OCI-LY7 (cell line): ENCODE measurements at regions not wholly inside any gene's neighbourhood (a gene's known extent, or its start where the extent isn't known, plus 50 kb on each side); places are given as distances from the start of the nearest gene placed in this dataset.
"Not testable (repeated sequence)": the region's sequence is repeated elsewhere in the genome, so short reads cannot be mapped to it uniquely, and the experiment has no call there.

ENCODE experiments used
- BruUV-seq: library from RNA; stranded (reverse); fragments of 400-500 nt; replicated peaks from 2 replicates; lab custom pipeline; 2021; lab: Mats Ljungman, UMichigan
- CTCF ChIA-PET: fragments of 300-600 bp; sonication (Branson Sonifier 250); formaldehyde crosslinking; loops from one replicate; lab custom pipeline; 2022; ENCODE audit warnings: antibody characterized with exemption; ENCODE audit not compliant: unreplicated experiment; lab: Charles Lee
- POLR2A ChIA-PET: fragments of 300-600 bp; sonication (Branson Sonifier 250); formaldehyde crosslinking; loops from one replicate; lab custom pipeline; 2022; ENCODE audit warnings: antibody characterized with exemption; lab: Charles Lee
- DNase-seq: peaks from one replicate; pipeline ENCODE4 v3.0.0-alpha.2; 2015; ENCODE audit warnings: low spot score
- H2AFZ ChIP-seq: fragments of 200-600 bp; sonication (generic), shearing (Covaris generic); 2 replicates; pipeline ENCODE4 v1.6.1; 2014; ENCODE audit warnings: mild to moderate bottlenecking, antibody characterized with exemption, low read length, moderate library complexity
- H3K27ac ChIP-seq: fragments of 200-600 bp; sonication (generic); 2 replicates; pipeline ENCODE4 v1.5.1; 2014; ENCODE audit warnings: mixed run types, low read depth, mild to moderate bottlenecking, moderate library complexity, low read length, inconsistent platforms; ENCODE audit not compliant: poor library complexity, severe bottlenecking
- H3K36me3 ChIP-seq: fragments of 200-600 bp; sonication (generic); 2 replicates; pipeline ENCODE4 v1.6.1; 2014; ENCODE audit warnings: mild to moderate bottlenecking, antibody characterized with exemption, low read length, moderate library complexity, mixed read lengths; ENCODE audit not compliant: insufficient read depth
- H3K4me1 ChIP-seq: fragments of 200-600 bp; sonication (generic); 2 replicates; pipeline ENCODE4 v1.5.1; 2014; ENCODE audit warnings: mild to moderate bottlenecking, low read length; ENCODE audit not compliant: insufficient read depth, poor library complexity, severe bottlenecking
- H3K4me2 ChIP-seq: fragments of 200-600 bp; sonication (generic); 2 replicates; pipeline ENCODE4 v1.6.1; 2014; ENCODE audit warnings: mild to moderate bottlenecking, low read length
- H3K4me3 ChIP-seq: fragments of 200-600 bp; sonication (generic); 2 replicates; pipeline ENCODE4 v1.5.1; 2014; ENCODE audit warnings: mild to moderate bottlenecking, low read depth, low read length; ENCODE audit not compliant: poor library complexity, severe bottlenecking
- H3K79me2 ChIP-seq: fragments of 200-600 bp; sonication (generic); 2 replicates; pipeline ENCODE4 v1.6.1; 2016; ENCODE audit warnings: low read depth, mild to moderate bottlenecking, low read length, moderate library complexity, mixed read lengths; ENCODE audit not compliant: insufficient read depth
- H3K9me2 ChIP-seq: fragments of 200-600 bp; sonication (generic); 2 replicates; pipeline ENCODE4 v1.6.1; 2016; ENCODE audit warnings: mild to moderate bottlenecking, low read length, mixed read lengths; ENCODE audit not compliant: insufficient read depth
- H3K9me3 ChIP-seq: fragments of 200-600 bp; sonication (generic); 2 replicates; pipeline ENCODE4 v1.6.1; 2014; ENCODE audit warnings: mild to moderate bottlenecking, mixed run types, low read length, mixed read lengths
- H4K20me1 ChIP-seq: fragments of 200-600 bp; sonication (generic); 2 replicates; pipeline ENCODE4 v1.6.1; 2014; ENCODE audit warnings: mild to moderate bottlenecking, antibody characterized with exemption, low read length, moderate library complexity, mixed read lengths; ENCODE audit not compliant: insufficient read depth
- CTCF ChIP-seq: fragments of 200-600 bp; sonication (generic); conservative IDR thresholded peaks from 2 replicates; pipeline ENCODE4 v1.5.1; 2014; ENCODE audit warnings: mild to moderate bottlenecking, antibody characterized with exemption, low read length, moderate library complexity, mixed read lengths
- EZH2phosphoT487 ChIP-seq: fragments of 200-600 bp; sonication (generic); IDR thresholded peaks from 2 replicates; pipeline ENCODE4 v1.6.1; 2018; ENCODE audit warnings: low read depth, borderline replicate concordance, mild to moderate bottlenecking, mixed run types, antibody characterized with exemption, low read length, moderate library complexity, mixed read lengths
- intact Hi-C: fragments of 100-400 bp; cut with micrococcal nuclease; formaldehyde crosslinking; loops from one replicate; pipeline ENCODE4 v1.10.0; 2022; ENCODE audit not compliant: unreplicated experiment

GRCh38 chr12:74671421-74671820, 133.8 kb downstream of the ATXN7L3B start:
- DNase-seq = no peak
- BruUV-seq = no TSS peak
- no peaks in the 10 kb centered on the region for H3K4me1 ChIP-seq
- no peak overlapping the region for H3K4me3 ChIP-seq
- no peaks in the 10 kb centered on the region for H3K36me3 ChIP-seq
- no peaks in the 10 kb centered on the region for H3K79me2 ChIP-seq
- CTCF ChIA-PET = no interaction called here
- H3K9me3 ChIP-seq = no peaks in the 10 kb centered on the region
- H3K9me2 ChIP-seq = no peaks in the 10 kb centered on the region
- H2AFZ ChIP-seq = no peak overlapping the region
- intact Hi-C loops = no loop called here
- H3K27ac ChIP-seq = no peak overlapping the region
- POLR2A ChIA-PET = no interaction called here
- H4K20me1 ChIP-seq = no peaks in the 10 kb centered on the region
- TF ChIP-seq CTCF = no peak
- no peak overlapping the region for H3K4me2 ChIP-seq

GRCh38 chr12:74676955-74677354, 139.3 kb downstream of the ATXN7L3B start:
- POLR2A ChIA-PET = interaction anchor here (0.6 kb wide), 1 partner anchor 1324 kb away, joined by 4 read pairs; no protein-coding TSS in a partner anchor
- H3K4me3 ChIP-seq, H2AFZ ChIP-seq, CTCF ChIA-PET, H3K4me1 ChIP-seq, H3K36me3 ChIP-seq, H3K27ac ChIP-seq, H3K9me3 ChIP-seq, H3K79me2 ChIP-seq, H3K4me2 ChIP-seq, H3K9me2 ChIP-seq, H4K20me1 ChIP-seq, BruUV-seq, DNase-seq, intact Hi-C loops: not testable (repeated sequence)

- no TSS peak for BruUV-seq
- TF ChIP-seq EZH2phosphoT487 (no peak), CTCF (no peak)
- H3K27ac ChIP-seq = no peak overlapping the region
- H3K4me1 ChIP-seq = no peaks in the 10 kb centered on the region
- no peaks in the 10 kb centered on the region for H4K20me1 ChIP-seq
- no peak overlapping the region for H3K4me2 ChIP-seq
- no peak overlapping the region for H3K4me3 ChIP-seq
- no peaks in the 10 kb centered on the region for H3K36me3 ChIP-seq
- H3K79me2 ChIP-seq = no peaks in the 10 kb centered on the region
- DNase-seq = no peak
- intact Hi-C loops = no loop called here
- no peaks in the 10 kb centered on the region for H3K9me3 ChIP-seq
- CTCF ChIA-PET = no interaction called here
- no peak overlapping the region for H2AFZ ChIP-seq
- H3K9me2 ChIP-seq = no peaks in the 10 kb centered on the region
- POLR2A ChIA-PET = no interaction called here
Measured at GRCh38 chr12:74685385-74685784, 147.8 kb downstream of the ATXN7L3B start.
